Inflammatory macrophage treated with lipopolysaccharide for 1 hour (primary cell): ENCODE measurements at regions not wholly inside any gene's neighbourhood (a gene's known extent, or its start where the extent isn't known, plus 50 kb on each side); places are given as distances from the start of the nearest gene placed in this dataset.

Experiments used
- DNase-seq, 2 donors: peaks; one replicate each; pipeline ENCODE4 v3.0.0-alpha.2; 2020 to 2022

DNA sequence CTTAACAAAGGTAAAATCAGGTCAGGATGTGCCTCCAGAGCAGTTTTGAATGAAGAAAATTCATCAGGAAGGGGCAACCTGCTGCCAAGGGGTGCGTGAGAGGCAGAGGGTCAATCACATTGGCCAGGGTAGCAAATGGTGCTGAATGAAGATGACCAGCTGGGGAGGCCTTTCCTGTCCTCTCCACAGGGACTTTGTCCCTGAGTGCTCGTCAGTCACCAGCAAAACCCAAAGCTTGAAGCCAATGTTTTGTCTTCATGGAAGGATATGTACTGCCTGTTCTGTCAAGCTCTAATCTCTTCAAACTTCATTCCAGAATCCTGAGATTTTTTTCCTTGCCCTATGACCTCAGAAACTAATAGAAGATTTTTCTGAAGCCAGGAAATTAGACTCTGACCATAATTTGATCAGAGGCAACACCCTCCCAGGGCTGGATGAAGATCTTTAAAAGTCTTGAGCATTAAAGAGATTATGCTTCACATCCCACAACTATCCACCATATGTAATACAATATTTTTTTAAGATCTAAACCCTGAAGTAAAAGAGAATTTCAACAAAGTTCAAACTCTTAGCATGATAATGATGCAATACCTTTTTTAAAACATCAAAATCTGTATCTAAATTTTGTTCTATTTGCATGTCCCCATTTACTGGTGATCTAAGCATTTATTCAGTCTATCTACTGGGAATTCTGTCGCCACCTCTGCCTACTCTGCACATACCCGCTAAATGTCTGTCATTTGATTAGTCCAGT lies 243.0 kb downstream of the SNX13 start:
- no peak for DNase-seq

DNA sequence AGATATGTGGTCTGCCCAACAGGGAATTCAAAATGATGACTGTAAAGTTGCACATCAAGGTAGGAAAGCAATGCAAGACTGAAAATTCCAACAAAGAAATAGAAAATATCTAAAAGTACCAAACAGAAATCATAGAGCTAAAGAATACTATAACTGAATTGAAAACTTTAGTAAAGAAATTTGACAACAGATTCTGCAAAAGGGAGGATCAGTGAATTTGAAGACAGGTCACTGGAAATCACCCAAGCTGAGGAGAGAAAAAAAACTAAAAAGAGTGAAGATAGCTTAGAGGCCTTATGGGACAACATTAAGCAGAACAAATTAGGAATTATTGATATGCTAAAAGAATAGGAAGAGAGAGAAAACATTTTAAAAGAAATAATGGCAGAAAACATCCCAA lies 240.6 kb downstream of the SNX13 start:
- DNase-seq, result no peak

DNA sequence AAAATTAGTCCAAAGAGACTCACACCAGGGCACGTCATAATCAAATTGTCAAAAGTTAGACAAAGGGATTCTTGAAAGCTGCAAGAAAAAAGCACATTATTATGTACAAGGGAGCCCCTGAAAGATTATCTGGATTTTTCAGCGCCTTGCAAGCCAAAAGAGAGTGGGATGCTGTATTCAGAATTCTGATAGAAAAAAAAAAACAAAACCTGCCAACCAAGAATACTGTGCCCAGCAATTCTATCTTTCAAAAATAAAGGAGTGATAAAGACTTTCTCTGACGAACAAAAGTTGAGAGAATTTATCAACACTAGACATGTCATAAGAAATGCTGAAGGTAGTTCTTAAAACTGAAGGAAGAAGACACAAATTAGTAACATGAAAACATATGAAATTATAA lies 240.2 kb downstream of the SNX13 start:
- DNase-seq, result no peak

DNA sequence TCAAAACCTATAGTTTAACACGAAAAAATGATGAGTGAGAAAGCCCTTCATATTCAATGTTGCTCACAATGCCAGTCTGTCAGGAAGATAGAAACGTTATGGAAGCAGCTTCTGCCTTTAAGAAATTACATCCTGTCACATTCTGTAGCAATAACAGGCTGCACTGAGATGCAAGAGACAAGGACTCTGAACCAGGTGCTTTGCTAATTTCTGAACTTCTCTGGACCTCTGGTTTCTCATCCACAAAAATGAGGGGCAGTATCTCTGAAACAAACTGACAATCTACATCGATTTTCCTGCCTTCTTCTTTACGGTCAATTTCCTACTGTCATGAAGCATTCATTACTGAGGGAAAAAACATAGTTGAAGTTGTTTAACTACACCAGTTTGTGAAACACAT lies 234.0 kb downstream of the SNX13 start:
- DNase-seq, result no peak

DNA sequence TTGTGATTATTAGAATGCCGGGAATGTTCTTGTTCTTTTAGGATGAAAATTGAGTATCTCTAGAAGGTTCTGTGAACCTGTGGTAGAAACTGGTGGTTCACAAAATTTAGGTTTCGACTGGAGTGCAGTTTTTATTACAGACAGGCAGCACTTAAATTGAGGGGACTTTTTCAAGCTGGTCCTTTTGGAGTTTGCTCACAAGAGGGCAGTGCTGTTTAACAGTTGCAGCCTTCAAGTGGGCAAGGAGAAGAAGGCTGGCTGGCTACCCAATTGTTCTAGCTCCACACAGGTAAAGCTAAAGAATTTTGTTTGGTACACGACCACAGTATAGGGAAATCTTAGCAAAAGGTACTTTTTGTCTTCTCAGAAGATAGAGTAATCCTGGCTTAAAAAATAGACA lies 233.6 kb downstream of the SNX13 start:
- peak; percentile 32 to 50 for DNase-seq

DNA sequence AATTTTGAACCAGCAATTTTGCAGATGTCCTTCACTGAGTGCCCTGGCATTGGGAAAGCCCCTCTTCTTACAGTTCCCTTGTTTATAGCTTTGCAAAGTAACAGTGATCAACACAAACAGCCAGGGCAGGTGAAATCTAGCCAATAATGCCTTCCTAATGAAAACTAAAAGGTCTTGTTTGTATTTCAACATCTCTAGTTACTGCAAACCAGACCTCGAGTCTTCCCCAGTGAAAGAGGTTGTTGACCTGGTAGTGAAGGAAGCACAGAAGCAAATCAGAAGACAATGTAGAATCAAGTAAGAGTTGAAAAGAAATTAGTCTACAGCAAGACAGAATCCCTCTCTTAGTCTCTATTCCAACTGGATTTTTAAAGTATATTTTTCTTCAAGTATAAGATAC lies 231.2 kb downstream of the SNX13 start:
- DNase-seq, result no peak

DNA sequence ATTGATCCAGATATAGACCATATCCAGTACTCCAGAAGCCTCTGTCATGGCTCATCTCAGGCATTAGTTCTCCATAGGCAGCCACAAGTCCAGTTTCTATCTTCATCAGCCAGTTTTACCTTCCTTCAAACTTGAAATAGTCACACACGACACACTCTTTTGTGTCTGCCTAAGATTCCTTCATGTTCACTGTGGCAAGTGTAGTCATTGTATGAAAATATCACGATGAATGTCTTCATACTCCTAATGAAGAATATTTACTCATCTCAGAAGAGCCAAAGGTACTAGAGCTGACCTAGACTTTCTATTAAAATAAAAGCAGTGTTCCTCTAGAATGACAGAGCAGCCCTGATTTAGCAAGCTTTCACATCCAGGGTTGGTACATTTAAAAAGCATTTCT lies 230.7 kb downstream of the SNX13 start:
- no peak for DNase-seq

DNA sequence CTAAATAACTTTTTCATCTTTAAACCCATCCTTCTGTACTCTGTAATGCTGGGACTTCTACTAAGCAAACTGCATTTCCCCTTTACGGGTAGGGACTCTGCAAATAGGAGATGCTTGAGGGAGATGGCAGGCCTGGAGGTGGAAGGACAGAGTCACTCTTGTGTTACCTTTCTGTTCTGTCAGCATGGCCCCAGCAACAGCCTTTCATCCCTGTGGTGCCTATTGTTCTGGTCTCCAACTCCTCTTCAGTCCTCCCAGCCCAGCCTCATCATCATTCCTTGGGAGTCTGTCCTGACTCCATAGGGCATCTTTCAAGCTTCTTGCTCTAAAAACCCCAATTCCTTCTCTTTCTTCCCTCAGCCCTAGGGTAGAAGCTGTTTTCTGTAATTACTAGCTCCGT lies 230.0 kb downstream of the SNX13 start:
- no peak for DNase-seq

DNA sequence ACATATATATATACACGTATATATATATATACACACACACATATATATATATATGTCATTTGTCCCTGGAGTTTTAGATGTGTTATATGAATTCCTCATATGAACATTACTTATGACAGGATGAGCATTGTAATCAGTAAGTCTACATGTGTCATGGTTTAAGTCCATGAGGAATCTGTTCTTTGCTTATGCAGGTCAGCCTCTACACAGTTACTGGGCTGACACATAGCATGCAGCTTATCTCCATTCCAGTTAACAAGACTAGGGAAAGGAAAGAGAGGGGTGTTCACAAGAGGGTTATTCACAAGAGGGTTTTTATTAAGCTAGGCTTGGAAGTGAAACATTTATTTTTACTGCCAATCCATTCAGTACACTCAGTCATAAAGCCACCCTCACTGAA lies 226.7 kb downstream of the SNX13 start:
- no peak for DNase-seq

DNA sequence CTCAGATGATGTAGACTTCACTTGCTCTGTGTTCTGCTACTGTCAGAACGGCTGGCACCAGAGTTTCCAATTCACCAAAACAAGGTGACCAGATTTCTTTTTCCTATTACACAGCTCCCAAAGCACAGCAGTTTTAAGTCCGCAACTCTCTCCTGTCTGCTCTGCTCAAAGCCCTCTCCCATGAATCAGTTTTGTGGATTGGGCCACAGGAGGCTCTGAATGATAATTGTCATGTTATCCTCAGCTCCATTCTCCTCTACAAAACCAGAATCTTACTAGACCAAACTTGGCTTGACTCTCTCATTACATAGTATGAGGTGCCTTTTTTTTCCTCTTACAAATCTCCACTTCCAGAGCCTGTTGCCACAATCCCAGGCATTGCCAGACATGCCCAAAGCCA lies 223.5 kb downstream of the SNX13 start:
- no peak for DNase-seq

DNA sequence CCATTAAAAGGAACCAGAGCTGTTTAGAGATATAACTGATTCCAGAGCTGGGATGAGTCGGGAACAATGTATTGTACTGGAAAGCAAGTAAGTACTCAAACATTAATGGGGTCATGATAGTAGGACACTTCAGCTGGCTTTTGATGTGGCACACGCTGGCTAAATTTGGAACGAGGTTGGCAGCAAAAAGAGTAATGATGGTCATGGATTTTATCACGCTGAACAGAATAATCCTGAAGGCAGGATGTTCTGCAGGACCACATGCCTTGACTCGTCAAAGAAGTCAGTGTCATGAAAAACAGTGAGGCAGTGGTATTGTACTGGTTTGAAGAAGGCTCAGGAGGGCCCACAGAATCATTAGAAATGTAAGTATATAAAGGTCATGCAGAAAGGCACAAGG lies 220.3 kb downstream of the SNX13 start:
- DNase-seq, result no peak

DNA sequence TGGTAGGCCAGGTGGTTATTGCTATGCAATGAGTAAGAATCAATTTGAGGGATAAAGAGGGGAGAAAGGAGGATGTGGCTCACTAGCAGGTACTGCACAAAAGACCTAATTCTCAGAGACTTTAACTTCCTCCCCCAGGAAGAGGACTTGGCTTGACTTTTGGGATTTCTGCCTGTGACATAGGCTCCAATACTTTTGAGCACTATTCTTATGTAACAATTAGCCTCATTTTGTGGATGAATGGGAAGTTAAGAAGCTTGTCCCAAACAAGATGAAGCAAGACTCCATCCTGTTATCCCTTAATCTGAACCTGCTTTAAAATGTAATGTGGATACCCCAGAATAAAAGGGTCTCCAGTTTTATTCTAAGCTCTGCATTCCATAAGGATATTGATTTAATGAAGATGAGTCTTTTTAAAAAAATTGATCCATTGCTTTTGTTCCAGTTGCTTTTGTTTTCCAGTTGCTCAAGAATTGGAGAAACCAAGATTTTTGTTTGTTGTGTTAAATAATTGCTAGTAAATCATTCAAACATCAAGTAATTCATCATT lies 218.5 kb downstream of the SNX13 start:
- DNase-seq, result no peak

DNA sequence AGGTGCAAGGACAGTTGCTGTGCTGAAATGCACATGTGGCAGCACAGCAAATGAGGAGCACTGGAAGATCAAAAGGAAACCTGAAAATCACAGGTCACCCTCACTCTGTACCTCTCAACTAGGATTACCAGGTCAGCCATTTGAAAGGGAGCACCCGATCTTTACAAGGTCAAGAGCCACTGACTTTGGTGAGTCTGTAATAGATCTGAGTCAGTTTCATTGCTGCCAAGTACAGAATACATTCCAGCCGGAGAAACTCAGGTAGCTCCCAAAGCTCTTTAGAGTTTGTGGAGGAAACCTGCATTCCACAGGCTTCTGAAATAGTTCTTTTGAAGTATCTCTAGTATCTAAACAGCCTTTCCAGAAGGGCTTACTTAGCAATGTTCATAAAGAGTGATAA lies 217.5 kb downstream of the SNX13 start:
- no peak for DNase-seq

DNA sequence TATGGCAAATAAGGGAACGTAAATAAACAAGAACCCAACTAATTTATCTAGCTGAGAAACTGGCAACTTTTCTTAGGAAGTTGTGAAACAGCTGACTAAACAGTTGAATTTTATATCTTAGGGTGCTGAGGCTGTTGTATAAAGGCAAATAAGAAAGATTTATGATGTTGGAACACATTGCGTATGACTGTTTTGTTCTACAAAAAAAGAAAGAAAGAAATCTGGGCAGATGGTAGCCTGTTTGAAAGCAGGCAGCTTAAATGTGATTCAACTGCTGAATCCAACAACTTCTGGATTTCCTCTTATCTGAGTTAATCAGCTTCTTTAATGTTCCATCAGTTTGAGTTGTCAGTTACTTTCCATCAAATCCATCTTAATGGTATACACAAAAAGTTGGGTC lies 214.5 kb downstream of the SNX13 start:
- no peak for DNase-seq

DNA sequence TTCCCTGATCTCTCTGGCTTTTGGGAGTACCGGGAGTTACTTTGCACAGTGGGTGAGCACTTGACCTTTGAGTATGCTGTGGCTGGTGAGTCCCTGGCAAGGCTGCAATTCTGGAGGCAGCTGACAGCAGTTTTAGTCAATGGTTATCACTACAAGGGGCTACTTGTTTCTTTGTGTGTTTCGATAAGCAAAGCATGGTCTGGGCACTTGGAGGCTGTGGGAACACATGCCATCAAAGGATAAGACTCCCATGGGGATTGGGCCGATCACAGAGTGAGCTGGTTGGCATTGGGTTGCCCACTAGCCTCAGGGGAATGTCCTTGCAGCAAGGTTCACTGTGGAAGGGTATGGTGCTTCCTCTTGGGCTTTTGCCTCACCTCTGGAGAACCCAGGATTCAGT lies 208.2 kb downstream of the SNX13 start:
- DNase-seq, result no peak
